HCT116 (cell line): ENCODE measurements at regions not wholly inside any gene's neighbourhood (a gene's known extent, or its start where the extent isn't known, plus 50 kb on each side); places are given as distances from the start of the nearest gene placed in this dataset.

Source experiments
- CEBPB ChIP-seq: IDR thresholded peaks from 2 replicates; pipeline ENCODE4 v1.6.1; 2012; ENCODE audit warnings: low read depth
- POLR2A ChIP-seq: IDR thresholded peaks from 2 replicates; pipeline ENCODE4 v1.7.0; 2011; ENCODE audit warnings: borderline replicate concordance; ENCODE audit not compliant: insufficient read depth, insufficient read length; ENCODE audit errors: extremely low read depth
- RAD21 ChIP-seq: IDR thresholded peaks from 2 replicates; pipeline ENCODE4 v1.6.1; 2012; ENCODE audit warnings: low read depth, mild to moderate bottlenecking
- TCF7L2 ChIP-seq: IDR thresholded peaks from 2 replicates; pipeline ENCODE4 v1.7.0; 2011; ENCODE audit warnings: borderline replicate concordance, inconsistent platforms; ENCODE audit not compliant: insufficient read depth, insufficient read length; ENCODE audit errors: extremely low read depth
- ZFX ChIP-seq: fragments of 450-650 bp; IDR thresholded peaks from 2 replicates; pipeline ENCODE4 v1.6.1; 2017
- ZNF274 ChIP-seq: fragments of 200-500 bp; sonication (Bioruptor generic); IDR thresholded peaks from 2 replicates; pipeline ENCODE4 v1.6.1; 2014; ENCODE audit warnings: mild to moderate bottlenecking, low read depth, low read length, inconsistent platforms
- TF ChIP-seq, protein P1 (sequence below): IDR thresholded peaks from 2 replicates; pipeline ENCODE4 v1.6.1; 2012
- TF ChIP-seq, protein P2 (sequence below), 3 experiments: fragments of 200-600 bp in 1 of 3; sonication (generic) in 1 of 3; IDR thresholded peaks in 2 of 3; conservative IDR thresholded peaks in 1 of 3; 2 replicates each; pipeline ENCODE4 v1.5.1; 2012 to 2017; ENCODE audit warnings: low read depth in 2 of 3, low read length in 2 of 3, antibody characterized with exemption in 1 of 3, borderline replicate concordance in 1 of 3, control low read depth in 1 of 3, mild to moderate bottlenecking in 1 of 3, mixed read lengths in 1 of 3, mixed run types in 1 of 3, moderate library complexity in 1 of 3; ENCODE audit not compliant: insufficient read depth in 1 of 3

DNA sequence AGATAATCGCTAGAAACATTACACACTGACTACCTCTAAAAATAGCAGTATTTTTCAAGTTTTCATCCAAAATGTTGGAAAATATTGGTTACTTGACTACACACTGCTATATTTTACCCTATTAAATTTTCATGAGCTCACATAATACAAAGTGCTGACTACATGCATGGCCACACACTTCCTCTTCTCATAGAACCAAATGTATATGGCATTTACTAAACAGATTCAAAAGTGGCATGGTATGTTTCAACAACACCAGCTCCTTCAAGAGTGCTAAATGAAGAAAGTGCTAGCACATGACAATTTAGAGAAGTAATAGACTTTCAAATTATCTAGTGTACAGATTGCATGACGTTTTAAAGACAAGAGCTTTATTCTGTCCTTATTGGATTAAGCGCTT, 780.4 kb upstream of the SLITRK6 start:
- TF ChIP-seq, protein P1, sequence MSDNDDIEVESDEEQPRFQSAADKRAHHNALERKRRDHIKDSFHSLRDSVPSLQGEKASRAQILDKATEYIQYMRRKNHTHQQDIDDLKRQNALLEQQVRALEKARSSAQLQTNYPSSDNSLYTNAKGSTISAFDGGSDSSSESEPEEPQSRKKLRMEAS = no peak
- no peak for TF ChIP-seq POLR2A
- TF ChIP-seq TCF7L2 = no peak
- TF ChIP-seq, protein P2, sequence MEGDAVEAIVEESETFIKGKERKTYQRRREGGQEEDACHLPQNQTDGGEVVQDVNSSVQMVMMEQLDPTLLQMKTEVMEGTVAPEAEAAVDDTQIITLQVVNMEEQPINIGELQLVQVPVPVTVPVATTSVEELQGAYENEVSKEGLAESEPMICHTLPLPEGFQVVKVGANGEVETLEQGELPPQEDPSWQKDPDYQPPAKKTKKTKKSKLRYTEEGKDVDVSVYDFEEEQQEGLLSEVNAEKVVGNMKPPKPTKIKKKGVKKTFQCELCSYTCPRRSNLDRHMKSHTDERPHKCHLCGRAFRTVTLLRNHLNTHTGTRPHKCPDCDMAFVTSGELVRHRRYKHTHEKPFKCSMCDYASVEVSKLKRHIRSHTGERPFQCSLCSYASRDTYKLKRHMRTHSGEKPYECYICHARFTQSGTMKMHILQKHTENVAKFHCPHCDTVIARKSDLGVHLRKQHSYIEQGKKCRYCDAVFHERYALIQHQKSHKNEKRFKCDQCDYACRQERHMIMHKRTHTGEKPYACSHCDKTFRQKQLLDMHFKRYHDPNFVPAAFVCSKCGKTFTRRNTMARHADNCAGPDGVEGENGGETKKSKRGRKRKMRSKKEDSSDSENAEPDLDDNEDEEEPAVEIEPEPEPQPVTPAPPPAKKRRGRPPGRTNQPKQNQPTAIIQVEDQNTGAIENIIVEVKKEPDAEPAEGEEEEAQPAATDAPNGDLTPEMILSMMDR (IDR thresholded peaks at IDR 0.05 in 2 of 3, conservative IDR thresholded peaks at IDR 0.05 in 1 of 3; ENCODE audit: borderline replicate concordance in 1 of 3, insufficient read depth in 1 of 3, low read depth in 2 of 3, low read length in 2 of 3) = no peak
- no peak for TF ChIP-seq RAD21
- TF ChIP-seq CEBPB = no peak
- no peak for TF ChIP-seq ZFX
- no peak for TF ChIP-seq ZNF274
